ENCODE measurements at regions not wholly inside any gene's neighbourhood (a gene's known extent, or its start where the extent isn't known, plus 50 kb on each side); places are given as distances from the start of the nearest gene placed in this dataset.

DNA sequence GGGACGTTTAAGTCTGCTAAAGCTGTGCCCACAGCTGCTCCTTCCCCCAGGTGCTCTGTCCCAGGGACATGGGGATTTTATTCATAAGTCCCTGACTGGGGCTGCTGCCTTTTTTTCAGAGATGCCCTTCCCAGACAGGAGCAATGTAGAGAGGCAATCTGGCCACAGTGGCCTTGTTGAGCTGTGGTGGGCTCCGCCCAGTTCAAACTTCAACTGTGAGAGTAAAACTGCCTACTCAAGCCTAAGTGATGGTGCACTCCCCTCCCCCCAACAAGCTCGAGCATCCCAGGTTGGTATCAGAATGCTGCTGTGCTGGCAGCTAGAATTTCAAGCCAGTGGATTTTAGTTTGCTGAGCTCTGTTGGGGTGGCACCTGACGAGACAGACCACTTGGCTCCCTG, 1371.4 kb downstream of the ADGRL3 start:
- Mint-ChIP-seq H3K36me3 (ENCODE audit: insufficient read depth, unreplicated experiment) (no peaks in the 10 kb centered on the region), H3K9me3 (ENCODE audit: low read depth, unreplicated experiment) (peaks cover 20% of the 10 kb centered on the region), H3K27me3 (ENCODE audit: unreplicated experiment) (no peaks in the 10 kb centered on the region), H3K4me1 (ENCODE audit: low read depth, unreplicated experiment) (no peaks in the 10 kb centered on the region), H3K4me3 (ENCODE audit: low read depth, unreplicated experiment) (no peak overlapping the region), H3K27ac (ENCODE audit: unreplicated experiment) (no peak overlapping the region)
- TF ChIP-seq, protein P1, sequence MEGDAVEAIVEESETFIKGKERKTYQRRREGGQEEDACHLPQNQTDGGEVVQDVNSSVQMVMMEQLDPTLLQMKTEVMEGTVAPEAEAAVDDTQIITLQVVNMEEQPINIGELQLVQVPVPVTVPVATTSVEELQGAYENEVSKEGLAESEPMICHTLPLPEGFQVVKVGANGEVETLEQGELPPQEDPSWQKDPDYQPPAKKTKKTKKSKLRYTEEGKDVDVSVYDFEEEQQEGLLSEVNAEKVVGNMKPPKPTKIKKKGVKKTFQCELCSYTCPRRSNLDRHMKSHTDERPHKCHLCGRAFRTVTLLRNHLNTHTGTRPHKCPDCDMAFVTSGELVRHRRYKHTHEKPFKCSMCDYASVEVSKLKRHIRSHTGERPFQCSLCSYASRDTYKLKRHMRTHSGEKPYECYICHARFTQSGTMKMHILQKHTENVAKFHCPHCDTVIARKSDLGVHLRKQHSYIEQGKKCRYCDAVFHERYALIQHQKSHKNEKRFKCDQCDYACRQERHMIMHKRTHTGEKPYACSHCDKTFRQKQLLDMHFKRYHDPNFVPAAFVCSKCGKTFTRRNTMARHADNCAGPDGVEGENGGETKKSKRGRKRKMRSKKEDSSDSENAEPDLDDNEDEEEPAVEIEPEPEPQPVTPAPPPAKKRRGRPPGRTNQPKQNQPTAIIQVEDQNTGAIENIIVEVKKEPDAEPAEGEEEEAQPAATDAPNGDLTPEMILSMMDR (IDR thresholded peaks at IDR 0.05; ENCODE audit: unreplicated experiment) = no peak
- no peak for DNase-seq
- BruUV-seq (replicated peaks) = no TSS peak
- intact Hi-C loops (cut with micrococcal nuclease; ENCODE audit: unreplicated experiment) = no loop called here
- CTCF ChIA-PET = no interaction called here

DNA sequence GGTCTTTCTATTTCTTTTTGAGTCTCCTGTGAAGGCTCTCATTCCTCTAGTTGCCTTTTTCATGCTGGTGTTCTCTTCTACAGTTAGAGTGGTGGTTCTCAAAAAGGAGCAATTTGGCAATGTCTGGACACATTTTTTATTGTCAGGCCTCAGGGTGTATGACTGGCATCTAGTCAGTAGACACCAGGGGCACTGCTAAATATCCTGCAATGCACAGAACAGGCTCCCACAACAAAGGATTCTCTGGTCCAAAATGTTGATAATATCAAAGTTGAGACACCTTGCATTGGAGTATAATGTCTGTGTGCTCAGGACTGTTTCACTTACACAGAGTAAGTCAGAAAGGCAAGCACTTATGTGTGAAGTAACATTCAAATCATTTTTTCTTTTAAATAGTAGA, 1360.7 kb downstream of the ADGRL3 start:
- no peak for DNase-seq
- TF ChIP-seq, protein P1 (IDR thresholded peaks at IDR 0.05; ENCODE audit: unreplicated experiment) = no peak
- Mint-ChIP-seq H3K9me3 (ENCODE audit: low read depth, unreplicated experiment) (no peaks in the 10 kb centered on the region), H3K4me3 (ENCODE audit: low read depth, unreplicated experiment) (no peak overlapping the region), H3K36me3 (ENCODE audit: insufficient read depth, unreplicated experiment) (no peaks in the 10 kb centered on the region), H3K27me3 (ENCODE audit: unreplicated experiment) (no peaks in the 10 kb centered on the region), H3K27ac (ENCODE audit: unreplicated experiment) (no peak overlapping the region), H3K4me1 (ENCODE audit: low read depth, unreplicated experiment) (no peaks in the 10 kb centered on the region)
- no TSS peak for BruUV-seq (replicated peaks)
- intact Hi-C loops (cut with micrococcal nuclease; ENCODE audit: unreplicated experiment) = no loop called here
- CTCF ChIA-PET = no interaction called here

DNA sequence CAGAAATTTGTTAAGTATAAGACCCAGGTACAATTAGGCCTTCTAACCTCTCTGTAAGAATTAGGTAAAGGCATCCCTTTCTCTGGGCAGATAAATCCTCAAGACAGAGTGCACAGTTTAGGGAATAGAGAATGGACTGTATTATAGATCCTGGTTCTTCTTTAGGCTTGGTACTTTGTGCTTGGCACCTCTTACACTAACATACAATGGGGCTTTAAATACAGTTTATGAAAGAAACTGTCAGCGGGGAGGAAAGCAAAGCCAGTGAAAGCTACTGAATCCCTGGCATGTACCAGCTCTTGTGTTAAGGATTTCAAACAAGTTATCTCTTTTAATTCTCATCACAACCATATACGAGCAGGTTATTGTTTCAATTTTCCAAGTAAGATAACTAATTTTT, 1350.0 kb downstream of the ADGRL3 start:
- H3K27ac Mint-ChIP-seq (ENCODE audit: unreplicated experiment) = no peak overlapping the region
- no peaks in the 10 kb centered on the region for H3K36me3 Mint-ChIP-seq (ENCODE audit: insufficient read depth, unreplicated experiment)
- no peaks in the 10 kb centered on the region for H3K9me3 Mint-ChIP-seq (ENCODE audit: low read depth, unreplicated experiment)
- TF ChIP-seq, protein P1 (IDR thresholded peaks at IDR 0.05; ENCODE audit: unreplicated experiment) = no peak
- H3K4me1 Mint-ChIP-seq (ENCODE audit: low read depth, unreplicated experiment) = no peaks in the 10 kb centered on the region
- DNase-seq = no peak
- intact Hi-C loops (cut with micrococcal nuclease; ENCODE audit: unreplicated experiment) = no loop called here
- H3K27me3 Mint-ChIP-seq (ENCODE audit: unreplicated experiment) = no peaks in the 10 kb centered on the region
- no TSS peak for BruUV-seq (replicated peaks)
- CTCF ChIA-PET = no interaction called here
- no peak overlapping the region for H3K4me3 Mint-ChIP-seq (ENCODE audit: low read depth, unreplicated experiment)

DNA sequence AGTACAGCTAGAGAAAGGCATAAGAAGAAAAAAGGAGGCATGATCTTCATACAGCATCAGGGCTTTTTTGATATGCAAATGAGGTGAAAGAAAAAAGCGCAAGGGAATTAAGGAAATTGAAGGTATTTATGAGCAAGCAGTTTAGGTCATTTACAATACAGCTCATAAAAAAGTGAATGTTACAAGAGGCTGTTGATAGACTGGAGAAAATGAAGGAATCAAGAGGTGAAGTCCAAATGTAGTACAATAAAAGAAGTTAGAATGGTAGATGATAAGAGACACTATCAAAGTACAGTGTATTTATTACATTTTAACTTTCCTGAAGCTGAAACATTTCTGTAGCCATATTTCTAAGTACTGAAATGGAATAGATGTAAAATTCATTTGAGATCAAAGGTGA, 1349.5 kb downstream of the ADGRL3 start:
- no peaks in the 10 kb centered on the region for H3K36me3 Mint-ChIP-seq (ENCODE audit: insufficient read depth, unreplicated experiment)
- H3K27ac Mint-ChIP-seq (ENCODE audit: unreplicated experiment) = no peak overlapping the region
- TF ChIP-seq, protein P1 (IDR thresholded peaks at IDR 0.05; ENCODE audit: unreplicated experiment) = no peak
- DNase-seq = no peak
- intact Hi-C loops (cut with micrococcal nuclease; ENCODE audit: unreplicated experiment) = no loop called here
- CTCF ChIA-PET = no interaction called here
- BruUV-seq (replicated peaks) = no TSS peak
- H3K4me3 Mint-ChIP-seq (ENCODE audit: low read depth, unreplicated experiment) = no peak overlapping the region
- no peaks in the 10 kb centered on the region for H3K4me1 Mint-ChIP-seq (ENCODE audit: low read depth, unreplicated experiment)
- H3K27me3 Mint-ChIP-seq (ENCODE audit: unreplicated experiment) = no peaks in the 10 kb centered on the region
- no peaks in the 10 kb centered on the region for H3K9me3 Mint-ChIP-seq (ENCODE audit: low read depth, unreplicated experiment)

DNA sequence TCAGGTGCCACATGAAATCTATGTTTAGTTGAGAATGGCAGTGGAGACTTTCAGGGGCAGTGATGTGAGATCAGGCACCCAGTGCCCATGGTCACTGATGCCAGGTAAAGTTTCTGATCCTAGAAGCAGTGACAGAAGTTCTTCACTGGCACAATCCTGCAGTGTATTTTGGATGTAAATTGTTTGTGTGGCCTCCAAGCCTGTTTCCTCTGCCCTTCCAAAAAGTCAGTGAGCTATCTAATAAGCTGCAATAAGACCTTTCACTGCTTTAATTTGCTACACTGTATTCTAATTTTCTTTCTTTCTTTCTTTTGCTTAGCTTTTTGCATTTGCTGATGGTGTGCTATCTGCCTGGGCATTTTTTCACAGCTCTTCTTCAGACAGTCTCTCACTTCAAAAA, 1348.6 kb downstream of the ADGRL3 start:
- CTCF ChIA-PET = no interaction called here
- TF ChIP-seq, protein P1 (IDR thresholded peaks at IDR 0.05; ENCODE audit: unreplicated experiment) = no peak

More for the DNA sequence above, 1348.6 kb downstream of the ADGRL3 start:
- Mint-ChIP-seq H3K36me3 (ENCODE audit: insufficient read depth, unreplicated experiment) (no peaks in the 10 kb centered on the region), H3K4me1 (ENCODE audit: low read depth, unreplicated experiment) (no peaks in the 10 kb centered on the region), H3K4me3 (ENCODE audit: low read depth, unreplicated experiment) (no peak overlapping the region), H3K27ac (ENCODE audit: unreplicated experiment) (no peak overlapping the region), H3K27me3 (ENCODE audit: unreplicated experiment) (no peaks in the 10 kb centered on the region), H3K9me3 (ENCODE audit: low read depth, unreplicated experiment) (no peaks in the 10 kb centered on the region)
- no TSS peak for BruUV-seq (replicated peaks)
- intact Hi-C loops (cut with micrococcal nuclease; ENCODE audit: unreplicated experiment) = no loop called here
- DNase-seq = no peak
